GM12891 (cell line): ENCODE measurements at regions not wholly inside any gene's neighbourhood (a gene's known extent, or its start where the extent isn't known, plus 50 kb on each side); places are given as distances from the start of the nearest gene placed in this dataset.
"Not testable (repeated sequence)": the region's sequence is repeated elsewhere in the genome, so short reads cannot be mapped to it uniquely, and the experiment has no call there.

ENCODE experiments used
- DNase-seq: peaks from one replicate; pipeline ENCODE4 v3.0.0; 2011; ENCODE audit warnings: low spot score; ENCODE audit not compliant: insufficient read length
- FAIRE-seq: peaks from 2 replicates; lab custom pipeline; 2011; peaks lifted over from hg19 to GRCh38; lab: Jason Lieb, UNC
- PAX5 ChIP-seq: IDR thresholded peaks from 2 replicates; pipeline ENCODE4 v1.6.1; 2011; ENCODE audit warnings: low read length, moderate library complexity, mild to moderate bottlenecking; ENCODE audit not compliant: insufficient read depth, severe bottlenecking
- POLR2A ChIP-seq: IDR thresholded peaks from 2 replicates; pipeline ENCODE4 v1.6.1; 2011; ENCODE audit warnings: low read depth, low read length, control low read depth
- POLR2AphosphoS5 ChIP-seq: IDR thresholded peaks from 2 replicates; pipeline ENCODE4 v1.6.1; 2011; ENCODE audit warnings: low read depth, low read length, control low read depth
- POU2F2 ChIP-seq: IDR thresholded peaks from 2 replicates; pipeline ENCODE4 v1.6.1; 2011; ENCODE audit warnings: low read depth, mild to moderate bottlenecking, control low read depth, low read length, moderate library complexity
- SPI1 ChIP-seq: IDR thresholded peaks from 2 replicates; pipeline ENCODE4 v1.6.1; 2011; ENCODE audit warnings: low read depth, low read length, control low read depth
- TAF1 ChIP-seq: IDR thresholded peaks from 2 replicates; pipeline ENCODE4 v1.6.1; 2011; ENCODE audit warnings: low read depth, low read length, control low read depth

GRCh38 chr6:57946769-57947091, 629.3 kb downstream of the PRIM2 start:
- not testable (repeated sequence) for DNase-seq, FAIRE-seq

- not testable (repeated sequence) for FAIRE-seq, DNase-seq
Observed at GRCh38 chr6:57948481-57948880, 631.1 kb downstream of the PRIM2 start.

GRCh38 chr6:57950430-57950829, 633.0 kb downstream of the PRIM2 start:
- DNase-seq, FAIRE-seq: not testable (repeated sequence)

- FAIRE-seq, DNase-seq: not testable (repeated sequence)
Observed at GRCh38 chr6:57966757-57967156, 649.3 kb downstream of the PRIM2 start.

GRCh38 chr6:57971956-57972355, 654.5 kb downstream of the PRIM2 start:
- DNase-seq, FAIRE-seq: not testable (repeated sequence)

- no peak for DNase-seq
- no peak for FAIRE-seq
- TF ChIP-seq POU2F2 (no peak), SPI1 (no peak), POLR2A (no peak), PAX5 (no peak), POLR2AphosphoS5 (no peak), TAF1 (no peak)
Observed at GRCh38 chr6:57974653-57975052, 657.2 kb downstream of the PRIM2 start.

DNA sequence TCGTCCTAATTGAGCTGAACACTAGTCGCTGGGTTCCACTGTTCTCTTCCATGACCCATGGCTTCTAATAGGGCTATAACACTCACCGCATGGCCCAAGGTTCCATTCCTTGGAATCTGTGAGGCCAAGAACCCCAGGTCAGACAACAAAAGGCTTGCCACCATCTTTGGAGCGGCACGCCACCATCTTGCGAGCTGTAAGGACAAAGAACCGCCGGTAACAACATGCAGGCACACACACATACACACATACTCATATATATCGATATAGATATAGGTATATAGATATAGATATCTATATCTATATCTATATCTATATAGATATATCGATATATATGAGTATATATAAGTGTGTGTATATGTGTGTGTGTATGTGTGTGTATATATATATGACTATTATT, 657.7 kb downstream of the PRIM2 start:
- not testable (repeated sequence) for DNase-seq

DNA sequence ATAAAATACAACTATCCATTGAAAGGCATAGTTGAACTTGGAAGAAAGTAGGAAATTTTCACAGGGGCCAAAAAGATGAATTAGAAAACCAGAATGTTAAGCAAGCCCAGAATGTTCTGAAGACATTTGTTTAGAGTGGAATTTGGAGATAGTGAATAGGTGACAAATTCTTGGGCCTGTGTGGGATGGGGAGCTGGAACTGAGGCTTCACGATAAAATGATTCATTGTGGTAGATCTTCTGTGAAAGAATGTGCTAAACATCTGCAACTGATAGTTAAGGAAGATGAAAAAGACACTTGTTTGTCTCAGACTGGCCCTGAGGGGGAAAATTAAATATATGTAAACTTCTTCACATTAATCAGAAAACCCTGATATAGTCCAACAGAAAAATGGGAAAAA, 658.9 kb downstream of the PRIM2 start:
- not testable (repeated sequence) for FAIRE-seq, DNase-seq

More for the DNA sequence above, 657.7 kb downstream of the PRIM2 start:
- FAIRE-seq: not testable (repeated sequence)

DNA sequence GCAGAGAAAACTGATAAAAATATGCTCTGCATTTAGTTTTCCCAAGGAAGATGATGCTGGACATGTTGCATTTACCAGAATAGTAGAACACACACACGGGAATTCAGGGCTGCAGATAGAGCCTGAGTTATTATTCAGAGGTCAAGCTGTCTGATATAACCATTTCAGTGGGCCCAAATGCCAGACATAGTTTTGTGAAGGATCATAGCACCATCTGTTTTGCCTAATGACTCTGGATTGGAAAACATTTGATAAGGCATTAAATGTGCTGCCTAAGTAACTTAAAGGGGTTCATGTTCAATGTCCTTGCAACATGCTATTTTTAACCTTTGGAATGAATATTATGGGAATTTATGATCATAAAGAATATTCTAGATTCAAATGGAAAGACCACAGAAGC, 666.2 kb downstream of the PRIM2 start:
- FAIRE-seq, DNase-seq: not testable (repeated sequence)

GRCh38 chr6:57984575-57984974, 667.1 kb downstream of the PRIM2 start:
- FAIRE-seq, DNase-seq: not testable (repeated sequence)

DNA sequence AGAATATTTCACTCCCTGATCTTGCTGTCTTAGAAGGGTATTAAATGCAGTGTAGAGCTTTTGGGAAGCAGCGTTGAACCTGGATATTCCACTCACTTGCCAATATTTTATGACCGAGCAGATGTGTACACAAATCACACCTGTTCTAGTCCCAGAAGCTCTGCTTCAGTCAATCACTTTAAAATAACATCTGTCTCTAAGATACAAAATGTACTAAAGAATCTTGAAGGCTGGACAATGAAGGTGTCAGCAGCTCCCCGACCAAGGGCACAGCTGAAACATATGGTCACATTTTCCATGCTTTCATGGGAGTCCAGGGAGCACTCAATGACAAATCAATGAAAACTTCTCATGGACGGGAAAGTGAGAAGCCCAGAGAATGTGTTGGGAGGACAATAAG, 668.3 kb downstream of the PRIM2 start:
- not testable (repeated sequence) for FAIRE-seq, DNase-seq

DNA sequence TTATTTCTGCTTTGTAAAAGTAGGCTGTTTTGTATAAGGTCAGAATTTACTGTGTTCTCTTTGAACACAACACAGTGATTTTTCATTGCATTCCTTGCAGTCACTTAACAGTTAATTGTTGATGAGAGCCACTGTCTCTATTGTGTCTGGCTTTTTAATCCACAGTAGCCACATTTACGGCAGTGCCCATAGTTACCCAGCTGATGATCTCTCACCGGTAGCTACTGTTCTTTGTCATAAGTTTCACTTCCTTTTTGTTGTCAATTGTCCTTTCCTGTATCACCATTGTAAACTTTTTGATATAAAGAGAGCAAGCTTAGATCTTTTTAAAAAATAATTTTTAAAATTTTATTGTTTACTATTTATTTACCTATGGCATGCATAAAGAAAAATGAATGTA, 669.2 kb downstream of the PRIM2 start:
- peak; percentile 2 for DNase-seq
- FAIRE-seq: peak; percentile 33
- peak; percentile 90 for TF ChIP-seq SPI1

DNA sequence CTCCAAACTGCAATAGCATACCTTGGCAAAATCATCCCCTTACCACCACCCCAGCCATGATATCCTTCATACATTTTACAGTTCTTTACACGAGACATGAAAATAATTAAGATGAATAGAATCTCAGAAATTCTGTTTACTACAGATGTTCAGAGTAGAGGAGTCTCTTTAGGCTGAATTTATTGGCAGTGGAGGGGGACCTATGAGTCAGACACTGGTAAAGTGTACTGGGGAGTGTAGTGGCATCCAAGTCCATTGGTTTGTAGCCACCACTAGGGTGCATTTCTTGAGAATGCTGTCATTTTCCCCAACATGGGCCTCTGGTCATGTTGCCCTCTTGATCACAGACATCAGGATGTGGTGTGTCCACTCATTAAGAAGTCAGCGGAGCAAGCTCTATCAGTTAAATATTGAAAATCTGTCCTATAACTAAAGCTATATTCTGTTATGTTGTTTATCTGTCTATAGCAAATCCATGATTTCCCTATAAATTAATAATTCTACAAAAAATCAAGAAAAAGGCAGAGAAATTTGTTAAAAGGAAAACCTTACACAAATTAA, 672.2 kb downstream of the PRIM2 start:
- not testable (repeated sequence) for DNase-seq, FAIRE-seq

DNA sequence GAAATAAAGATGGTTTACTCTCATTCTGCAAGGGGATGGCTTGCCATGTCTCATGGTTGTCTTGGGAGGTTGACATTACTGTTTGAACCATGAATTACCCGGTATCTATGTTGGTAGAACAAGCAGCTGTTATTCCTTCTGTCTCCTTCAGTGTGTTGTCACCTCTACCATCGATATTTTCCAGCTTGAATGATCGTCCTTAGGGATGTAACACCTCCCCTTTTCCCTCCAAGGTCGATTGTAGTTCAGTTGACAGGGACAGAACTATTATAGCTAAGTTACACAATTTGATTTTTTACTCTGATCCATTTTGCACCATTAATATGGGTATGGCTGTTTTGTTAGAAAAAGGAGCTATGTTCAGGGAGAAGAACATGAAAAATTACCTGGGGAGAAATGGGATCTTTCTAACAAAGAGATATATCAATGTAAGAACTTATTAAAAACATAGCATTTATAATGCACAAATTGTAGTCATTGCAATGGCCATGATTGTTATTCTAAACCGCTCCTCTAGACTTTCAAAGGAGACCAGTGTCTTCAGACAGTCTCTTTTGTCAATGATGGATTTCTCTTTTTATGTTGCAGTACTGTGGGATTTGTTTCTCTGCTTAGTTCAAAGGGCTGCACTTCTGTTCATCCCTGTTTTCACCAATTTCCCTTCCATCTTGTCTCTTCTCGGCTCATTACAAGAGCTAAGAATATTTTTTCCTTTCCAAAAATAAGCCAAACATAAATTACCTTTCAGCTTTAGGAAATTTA, 681.6 kb downstream of the PRIM2 start:
- not testable (repeated sequence) for FAIRE-seq, DNase-seq

- peak; percentile 33 for FAIRE-seq
- DNase-seq: not testable (repeated sequence)
Observed at GRCh38 chr6:58000233-58000632, 682.8 kb downstream of the PRIM2 start.
